ENCODE measurements at regions not wholly inside any gene's neighbourhood (a gene's known extent, or its start where the extent isn't known, plus 50 kb on each side); places are given as distances from the start of the nearest gene placed in this dataset.
A peak's percentile ranks its signal among the peaks of the same experiment; 100 is the strongest.

GRCh38 chr6:14724549-14724948 is 521.3 kb upstream of the JARID2 start:
- ChIA-PET CTCF (interaction anchor here (0.5 to 1.2 kb wide), 3 partner anchors 14 to 109 kb away, joined by 3 to 7 read pairs (median 4); no protein-coding TSS in a partner anchor), POLR2A (no interaction called here)
- Histone ChIP-seq H3K36me3 (ENCODE audit: control insufficient read depth in 2 of 2, insufficient read depth in 1 of 2, low read length in 2 of 2) (no peaks in the 10 kb centered on the region), H3K9me3 (ENCODE audit: control insufficient read depth, insufficient read depth, low read depth, low read length) (no peaks in the 10 kb centered on the region), H3K4me3 (ENCODE audit: low read depth, low read length) (no peak overlapping the region), H3K4me1 (ENCODE audit: control insufficient read depth, insufficient read depth, low read length) (no peaks in the 10 kb centered on the region), H3K27ac (ENCODE audit: extremely low read depth, low read depth, low read length) (no peak overlapping the region)
- TF ChIP-seq ZNF140 (tag by site-specific recombination; IDR thresholded peaks at IDR 0.05): no peak
- no peak for TF ChIP-seq AEBP2 (tag by site-specific recombination; IDR thresholded peaks at IDR 0.05; ENCODE audit: borderline replicate concordance)
- no peak for TF ChIP-seq ZNF146 (tag by site-specific recombination; IDR thresholded peaks at IDR 0.05)
- no peak for TF ChIP-seq OSR2 (tag by site-specific recombination; IDR thresholded peaks at IDR 0.05)

GRCh38 chr6:14726816-14727493 is 518.9 kb upstream of the JARID2 start:
- no peak for TF ChIP-seq ZNF23 (tag by site-specific recombination; IDR thresholded peaks at IDR 0.05; ENCODE audit: borderline replicate concordance)
- no peak for TF ChIP-seq ZNF148 (tag by site-specific recombination; IDR thresholded peaks at IDR 0.05; ENCODE audit: borderline replicate concordance)
- no peak for TF ChIP-seq PRDM10 (tag by site-specific recombination; IDR thresholded peaks at IDR 0.05)
- peak; percentile 57; the same call in 1 of the 2 replicates for TF ChIP-seq ZNF146 (tag by site-specific recombination; IDR thresholded peaks at IDR 0.05)
- no peak for TF ChIP-seq SP2 (tag by site-specific recombination; IDR thresholded peaks at IDR 0.05)
- TF ChIP-seq ZNF596 (tag by site-specific recombination; IDR thresholded peaks at IDR 0.05): no peak
- TF ChIP-seq GLIS2 (tag by site-specific recombination; IDR thresholded peaks at IDR 0.05): no peak
- TF ChIP-seq KLF17 (tag by site-specific recombination; IDR thresholded peaks at IDR 0.05): no peak
- Histone ChIP-seq H3K4me1 (ENCODE audit: control insufficient read depth, insufficient read depth, low read length) (no peaks in the 10 kb centered on the region), H3K9me3 (ENCODE audit: control insufficient read depth, insufficient read depth, low read depth, low read length) (no peaks in the 10 kb centered on the region), H3K27ac (ENCODE audit: extremely low read depth, low read depth, low read length) (no peak overlapping the region), H3K4me3 (ENCODE audit: low read depth, low read length) (no peak overlapping the region), H3K36me3 (ENCODE audit: control insufficient read depth in 2 of 2, insufficient read depth in 1 of 2, low read length in 2 of 2) (no peaks in the 10 kb centered on the region)
- ChIA-PET POLR2A (no interaction called here), CTCF (no interaction called here)
